Mesendoderm (in vitro differentiated cells): ENCODE measurements at regions not wholly inside any gene's neighbourhood (a gene's known extent, or its start where the extent isn't known, plus 50 kb on each side); places are given as distances from the start of the nearest gene placed in this dataset.

ENCODE experiments used
- DNase-seq: peaks from one replicate; pipeline ENCODE4 v3.0.0; 2013
- H2AK5ac ChIP-seq: 2 replicates; pipeline ENCODE4 v1.6.1; 2013; ENCODE audit warnings: low read length, inconsistent platforms
- H2BK120ac ChIP-seq: 2 replicates; pipeline ENCODE4 v1.6.1; 2013; ENCODE audit warnings: low read depth, mild to moderate bottlenecking, low read length, moderate library complexity, mixed read lengths
- H2BK15ac ChIP-seq: replicated peaks from 2 replicates; pipeline ENCODE4 v1.6.1; 2013; ENCODE audit warnings: low read depth, mild to moderate bottlenecking, moderate library complexity
- H2BK5ac ChIP-seq: 2 replicates; pipeline ENCODE4 v1.6.1; 2013; ENCODE audit warnings: low read length, inconsistent platforms
- H3K18ac ChIP-seq: 2 replicates; pipeline ENCODE4 v1.6.1; 2013; ENCODE audit warnings: mild to moderate bottlenecking, low read length, mixed read lengths
- H3K23ac ChIP-seq: one replicate; pipeline ENCODE4 v1.6.1; 2013; ENCODE audit warnings: low read length
- H3K27ac ChIP-seq: 2 replicates; pipeline ENCODE4 v1.5.1; 2013; ENCODE audit warnings: low read depth, mild to moderate bottlenecking, inconsistent platforms, low read length, moderate library complexity
- H3K27me3 ChIP-seq: 2 replicates; pipeline ENCODE4 v1.6.1; 2013; ENCODE audit warnings: low read length, control low read depth, mild to moderate bottlenecking, inconsistent platforms; ENCODE audit not compliant: insufficient read depth, poor library complexity
- H3K36me3 ChIP-seq: 2 replicates; pipeline ENCODE4 v1.6.1; 2013; ENCODE audit warnings: low read length, inconsistent platforms; ENCODE audit not compliant: control insufficient read depth, insufficient read depth
- H3K4ac ChIP-seq: one replicate; pipeline ENCODE4 v1.6.1; 2013; ENCODE audit warnings: low read depth, mild to moderate bottlenecking, low read length, moderate library complexity
- H3K4me1 ChIP-seq: 2 replicates; pipeline ENCODE4 v1.6.1; 2013; ENCODE audit warnings: low read depth, low read length, inconsistent platforms; ENCODE audit not compliant: control insufficient read depth
- H3K4me2 ChIP-seq: 2 replicates; pipeline ENCODE4 v1.6.1; 2013; ENCODE audit warnings: low read length
- H3K4me3 ChIP-seq: 2 replicates; pipeline ENCODE4 v1.5.1; 2013; ENCODE audit warnings: mild to moderate bottlenecking, low read length
- H3K56ac ChIP-seq: one replicate; pipeline ENCODE4 v1.6.1; 2013; ENCODE audit warnings: low read length
- H3K79me1 ChIP-seq: 2 replicates; pipeline ENCODE4 v1.6.1; 2013; ENCODE audit warnings: low read length, inconsistent platforms
- H3K79me2 ChIP-seq: 2 replicates; pipeline ENCODE4 v1.6.1; 2013; ENCODE audit warnings: mild to moderate bottlenecking, low read length; ENCODE audit not compliant: control insufficient read depth, insufficient read depth
- H3K9ac ChIP-seq: 2 replicates; pipeline ENCODE4 v1.6.1; 2013; ENCODE audit warnings: low read length, inconsistent platforms
- H4K5ac ChIP-seq: one replicate; pipeline ENCODE4 v1.6.1; 2013; ENCODE audit warnings: low read length
- H4K8ac ChIP-seq: one replicate; pipeline ENCODE4 v1.6.1; 2013; ENCODE audit warnings: low read depth, mild to moderate bottlenecking, control low read depth, low read length, moderate library complexity
- WGBS: extraction: QIAGEN DNeasy Blood & Tissue Kit; methylation state at CpG from one replicate; pipeline ENCODE4 v1.1.7; 2013; ENCODE audit warnings: low lambda C conversion rate, missing lambda C conversion rate; ENCODE audit not compliant: insufficient coverage; ENCODE audit errors: extremely low coverage; 5-methylcytosine and 5-hydroxymethylcytosine counted together

- H3K27me3 ChIP-seq, result no peaks in the 10 kb centered on the region
- H3K4ac ChIP-seq, result no peak overlapping the region
- no peak overlapping the region for H3K56ac ChIP-seq
- no peak overlapping the region for H2BK120ac ChIP-seq
- H3K9ac ChIP-seq, result no peak overlapping the region
- no CpG with 5 or more reads among the region's 12 CpGs for WGBS
- no peak overlapping the region for H3K18ac ChIP-seq
- no peaks in the 10 kb centered on the region for H3K36me3 ChIP-seq
- H3K23ac ChIP-seq, result no peak overlapping the region
- H2AK5ac ChIP-seq, result no peak overlapping the region
- H3K4me2 ChIP-seq, result no peak overlapping the region
- no peaks in the 10 kb centered on the region for H3K79me2 ChIP-seq
- H3K79me1 ChIP-seq, result no peaks in the 10 kb centered on the region
- no peak overlapping the region for H4K8ac ChIP-seq
- H2BK5ac ChIP-seq, result no peak overlapping the region
- no peak overlapping the region for H2BK15ac ChIP-seq
- no peak overlapping the region for H3K4me3 ChIP-seq
- H3K4me1 ChIP-seq, result no peaks in the 10 kb centered on the region
- DNase-seq, result no peak
- H3K27ac ChIP-seq, result no peak overlapping the region
- H4K5ac ChIP-seq, result no peak overlapping the region
Observed at GRCh38 chr20:62580733-62581132, 61.6 kb upstream of the SLCO4A1 start.

GRCh38 chr20:62581308-62581707 is 61.0 kb upstream of the SLCO4A1 start:
- Histone ChIP-seq H2BK120ac (no peak overlapping the region), H4K5ac (no peak overlapping the region), H3K4me2 (no peak overlapping the region), H3K18ac (no peak overlapping the region), H3K56ac (no peak overlapping the region), H3K79me1 (no peaks in the 10 kb centered on the region), H3K9ac (no peak overlapping the region), H2AK5ac (no peak overlapping the region), H2BK5ac (no peak overlapping the region), H3K4me3 (no peak overlapping the region), H3K27ac (no peak overlapping the region), H4K8ac (no peak overlapping the region), H3K36me3 (no peaks in the 10 kb centered on the region), H3K79me2 (no peaks in the 10 kb centered on the region), H2BK15ac (no peak overlapping the region), H3K27me3 (no peaks in the 10 kb centered on the region), H3K4ac (no peak overlapping the region), H3K4me1 (no peaks in the 10 kb centered on the region), H3K23ac (no peak overlapping the region)
- WGBS, result no CpG with 5 or more reads among the region's 23 CpGs
- DNase-seq, result no peak

- Histone ChIP-seq H2BK15ac (no peak overlapping the region), H3K4me1 (no peaks in the 10 kb centered on the region), H3K36me3 (no peaks in the 10 kb centered on the region), H3K56ac (no peak overlapping the region), H3K27ac (no peak overlapping the region), H2BK5ac (no peak overlapping the region), H2AK5ac (no peak overlapping the region), H3K4me3 (no peak overlapping the region), H3K4me2 (no peak overlapping the region), H3K18ac (no peak overlapping the region), H3K4ac (no peak overlapping the region), H4K8ac (no peak overlapping the region), H3K27me3 (no peaks in the 10 kb centered on the region), H3K79me1 (no peaks in the 10 kb centered on the region), H3K79me2 (no peaks in the 10 kb centered on the region), H3K23ac (no peak overlapping the region), H2BK120ac (no peak overlapping the region), H4K5ac (no peak overlapping the region), H3K9ac (no peak overlapping the region)
- no peak for DNase-seq
- no CpG with 5 or more reads among the region's 16 CpGs for WGBS
Observed at GRCh38 chr20:62581806-62582205, 60.5 kb upstream of the SLCO4A1 start.

GRCh38 chr20:62583424-62583920 is 58.8 kb upstream of the SLCO4A1 start:
- Histone ChIP-seq H3K4me2 (no peak overlapping the region), H3K4ac (no peak overlapping the region), H4K5ac (no peak overlapping the region), H3K4me3 (no peak overlapping the region), H3K79me1 (no peaks in the 10 kb centered on the region), H3K27me3 (no peaks in the 10 kb centered on the region), H3K36me3 (no peaks in the 10 kb centered on the region), H3K18ac (no peak overlapping the region), H3K9ac (no peak overlapping the region), H3K4me1 (no peaks in the 10 kb centered on the region), H3K23ac (no peak overlapping the region), H3K27ac (no peak overlapping the region), H2BK120ac (no peak overlapping the region), H2BK15ac (no peak overlapping the region), H4K8ac (no peak overlapping the region), H2AK5ac (no peak overlapping the region), H3K79me2 (no peaks in the 10 kb centered on the region), H2BK5ac (no peak overlapping the region), H3K56ac (no peak overlapping the region)
- no CpG with 5 or more reads among the region's 12 CpGs for WGBS
- peak; percentile 43 for DNase-seq

- DNase-seq, result no peak
- Histone ChIP-seq H3K4me3 (no peak overlapping the region), H2BK5ac (no peak overlapping the region), H3K56ac (no peak overlapping the region), H2BK15ac (no peak overlapping the region), H2AK5ac (no peak overlapping the region), H3K4me2 (no peak overlapping the region), H3K36me3 (no peaks in the 10 kb centered on the region), H3K4ac (no peak overlapping the region), H3K18ac (no peak overlapping the region), H3K9ac (no peak overlapping the region), H3K23ac (no peak overlapping the region), H3K27ac (no peak overlapping the region), H3K79me1 (no peaks in the 10 kb centered on the region), H3K4me1 (no peaks in the 10 kb centered on the region), H4K5ac (no peak overlapping the region), H3K79me2 (no peaks in the 10 kb centered on the region), H2BK120ac (no peak overlapping the region), H3K27me3 (no peaks in the 10 kb centered on the region), H4K8ac (no peak overlapping the region)
- 91% methylated on average over 5 of the region's 16 CpGs for WGBS
Observed at GRCh38 chr20:62584671-62585460, 57.4 kb upstream of the SLCO4A1 start.
